CD4-positive, alpha-beta T cell (primary cell): ENCODE measurements at regions not wholly inside any gene's neighbourhood (a gene's known extent, or its start where the extent isn't known, plus 50 kb on each side); places are given as distances from the start of the nearest gene placed in this dataset.

Experiments
- ATAC-seq: fragments of 200-7000 bp; cut with Tn5 transposase; one replicate; pipeline ENCODE4 v1.10.0; 2022; ENCODE audit warnings: mild to moderate bottlenecking; ENCODE audit not compliant: poor library complexity
- CTCF ChIA-PET: fragments of 350-600 bp; sonication (Branson Sonifier 250); formaldehyde crosslinking; loops from one replicate; lab custom pipeline; 2021; ENCODE audit warnings: antibody characterized with exemption, inconsistent platforms; lab: Charles Lee
- POLR2A ChIA-PET: fragments of 350-600 bp; sonication (Branson Sonifier 250); formaldehyde crosslinking; loops from one replicate; lab custom pipeline; 2021; ENCODE audit warnings: antibody characterized with exemption, inconsistent platforms; lab: Charles Lee
- DNase-seq, 14 experiments: peaks; one replicate each; pipeline ENCODE4 v3.0.0-alpha.2; 2013 to 2020; ENCODE audit warnings: mixed read lengths in 2 of 14
- H3K27ac ChIP-seq, 2 donors: one replicate each; pipeline versions ENCODE4 v1.5.1 to v1.7.0; 2013; ENCODE audit warnings: low read length in 2 of 2, low read depth in 1 of 2, mild to moderate bottlenecking in 1 of 2
- H3K27me3 ChIP-seq, 2 experiments: 1 replicate in 1 of 2; 2 replicates in 1 of 2; pipeline versions ENCODE4 v1.6.1 to v1.7.0; 2013; ENCODE audit warnings: low read length in 2 of 2, control low read depth in 1 of 2, mild to moderate bottlenecking in 1 of 2, moderate library complexity in 1 of 2; ENCODE audit not compliant: insufficient read depth in 2 of 2, control insufficient read depth in 1 of 2
- H3K36me3 ChIP-seq: one replicate; pipeline ENCODE4 v1.6.1; 2013; ENCODE audit warnings: low read length, control low read depth; ENCODE audit not compliant: insufficient read depth
- H3K4me1 ChIP-seq: one replicate; pipeline ENCODE4 v1.6.1; 2013; ENCODE audit warnings: low read length, control low read depth; ENCODE audit not compliant: insufficient read depth
- H3K4me3 ChIP-seq: one replicate; pipeline ENCODE4 v1.5.1; 2013; ENCODE audit warnings: mild to moderate bottlenecking, low read length, moderate library complexity
- H3K9me3 ChIP-seq, 2 experiments: 1 replicate in 1 of 2; 2 replicates in 1 of 2; pipeline versions ENCODE4 v1.6.1 to v1.7.0; 2013; ENCODE audit warnings: low read length in 2 of 2, mild to moderate bottlenecking in 2 of 2, control low read depth in 1 of 2, moderate library complexity in 1 of 2; ENCODE audit not compliant: control insufficient read depth in 1 of 2, insufficient read depth in 1 of 2
- H3K27ac Mint-ChIP-seq: one replicate; pipeline ENCODE4 v1.8.0; 2020; ENCODE audit warnings: mixed read lengths
- H3K27me3 Mint-ChIP-seq: one replicate; pipeline ENCODE4 v1.8.0; 2021; ENCODE audit warnings: mixed read lengths
- H3K36me3 Mint-ChIP-seq: one replicate; pipeline ENCODE4 v1.8.0; 2021; ENCODE audit warnings: low read depth, mixed read lengths
- H3K4me1 Mint-ChIP-seq: one replicate; pipeline ENCODE4 v1.8.0; 2021; ENCODE audit warnings: low read depth, mixed read lengths
- H3K4me3 Mint-ChIP-seq: one replicate; pipeline ENCODE4 v1.8.0; 2020; ENCODE audit warnings: mild to moderate bottlenecking, mixed read lengths
- H3K9me3 Mint-ChIP-seq: one replicate; pipeline ENCODE4 v1.8.0; 2020; ENCODE audit warnings: mixed read lengths
- CTCF ChIP-seq: fragments of 200-600 bp; IDR thresholded peaks from one replicate; pipeline ENCODE4 v1.8.0; 2022; ENCODE audit warnings: antibody characterized with exemption, mild to moderate bottlenecking
- intact Hi-C, 2 experiments: fragments of 100-400 bp; cut with DNase I in 1 of 2; cut with micrococcal nuclease in 1 of 2; formaldehyde crosslinking; loops; one replicate each; pipeline versions ENCODE4 v1.15.1 to v1.9.0; 2023 to 2025; cut with DNase I, micrococcal nuclease

- no peak for ATAC-seq
- TF ChIP-seq CTCF = no peak
Measured at GRCh38 chr3:61372723-61373122, 121.5 kb upstream of the FHIT start.

GRCh38 chr3:61378311-61378710, 127.1 kb upstream of the FHIT start:
- ATAC-seq (no peak), DNase-seq (no peak)
- H3K9me3 ChIP-seq = no peaks in the 10 kb centered on the region
- no peaks in the 10 kb centered on the region for H3K36me3 ChIP-seq
- H3K4me3 ChIP-seq = no peak overlapping the region
- H3K4me1 ChIP-seq = no peaks in the 10 kb centered on the region
- Mint-ChIP-seq H3K9me3 (no peaks in the 10 kb centered on the region), H3K27ac (no peak overlapping the region), H3K4me3 (no peak overlapping the region), H3K36me3 (no peaks in the 10 kb centered on the region), H3K27me3 (peaks cover 11% of the 10 kb centered on the region), H3K4me1 (peaks cover 5% of the 10 kb centered on the region)
- ChIA-PET CTCF (no interaction called here), POLR2A (no interaction called here)
- H3K27ac ChIP-seq = no peak overlapping the region
- no peak for TF ChIP-seq CTCF
- intact Hi-C loops = no loop called here
- peaks cover 0 to 4% of the 10 kb centered on the region in 2 experiments for H3K27me3 ChIP-seq

More at GRCh38 chr3:61372723-61373122, 121.5 kb upstream of the FHIT start:
- H3K4me1 ChIP-seq = no peaks in the 10 kb centered on the region
- no peaks in the 10 kb centered on the region for H3K9me3 Mint-ChIP-seq
- DNase-seq = no peak
- H3K27me3 Mint-ChIP-seq = no peaks in the 10 kb centered on the region
- no peaks in the 10 kb centered on the region for H3K36me3 ChIP-seq
- POLR2A ChIA-PET = no interaction called here
- H3K36me3 Mint-ChIP-seq = no peaks in the 10 kb centered on the region
- no peak overlapping the region for H3K4me3 Mint-ChIP-seq
- H3K4me3 ChIP-seq = no peak overlapping the region
- H3K27ac Mint-ChIP-seq = no peak overlapping the region
- H3K9me3 ChIP-seq = no peaks in the 10 kb centered on the region
- H3K27ac ChIP-seq = no peak overlapping the region
- H3K27me3 ChIP-seq = no peaks in the 10 kb centered on the region
- intact Hi-C loops = no loop called here
- no peaks in the 10 kb centered on the region for H3K4me1 Mint-ChIP-seq
- CTCF ChIA-PET = interaction anchor here (1.4 kb wide), 1 partner anchor 9 kb away, joined by 3 read pairs; no protein-coding TSS in a partner anchor

GRCh38 chr3:61381745-61382392, 130.6 kb upstream of the FHIT start:
- intact Hi-C loops = loop anchor here (2.0 to 10.0 kb wide), 3 partner anchors 803 to 1807 kb away; no protein-coding TSS in a partner anchor

More at GRCh38 chr3:61381745-61382392, 130.6 kb upstream of the FHIT start:
- peak in 3 of 14 experiments; percentile 48 to 50 (median 50) for DNase-seq
- no peaks in the 10 kb centered on the region for H3K36me3 ChIP-seq
- ATAC-seq = peak; percentile 51
- ChIA-PET POLR2A (no interaction called here), CTCF (interaction anchor here (0.5 to 1.5 kb wide), 6 partner anchors 8 to 1806 kb away, joined by 3 to 6 read pairs (median 4); no protein-coding TSS in a partner anchor)
- H3K9me3 ChIP-seq = no peaks in the 10 kb centered on the region
- H3K4me1 ChIP-seq = no peaks in the 10 kb centered on the region
- H3K27me3 ChIP-seq = peaks cover 0 to 4% of the 10 kb centered on the region in 2 experiments
- H3K27me3 Mint-ChIP-seq = peaks cover 15% of the 10 kb centered on the region
- no peak overlapping the region for H3K27ac Mint-ChIP-seq
- H3K27ac ChIP-seq = no peak overlapping the region
- peak; percentile 66 for TF ChIP-seq CTCF
- no peak overlapping the region for H3K4me3 ChIP-seq
- no peaks in the 10 kb centered on the region for H3K9me3 Mint-ChIP-seq
- peaks cover 5% of the 10 kb centered on the region for H3K4me1 Mint-ChIP-seq
- no peaks in the 10 kb centered on the region for H3K36me3 Mint-ChIP-seq
- no peak overlapping the region for H3K4me3 Mint-ChIP-seq
